IPS-15b (cell line): ENCODE measurements at regions not wholly inside any gene's neighbourhood (a gene's known extent, or its start where the extent isn't known, plus 50 kb on each side); places are given as distances from the start of the nearest gene placed in this dataset.

Experiments
- H3K27me3 ChIP-seq: one replicate; pipeline ENCODE4 v1.6.1; 2013; ENCODE audit warnings: low read length; ENCODE audit not compliant: control insufficient read depth, insufficient read depth
- H3K36me3 ChIP-seq: one replicate; pipeline ENCODE4 v1.6.1; 2013; ENCODE audit warnings: low read length; ENCODE audit not compliant: control insufficient read depth, insufficient read depth
- H3K4me1 ChIP-seq: one replicate; pipeline ENCODE4 v1.6.1; 2013; ENCODE audit warnings: mild to moderate bottlenecking, low read length; ENCODE audit not compliant: control insufficient read depth, insufficient read depth
- H3K4me3 ChIP-seq: one replicate; pipeline ENCODE4 v1.5.1; 2013; ENCODE audit warnings: low read depth, low read length
- H3K9ac ChIP-seq: one replicate; pipeline ENCODE4 v1.6.1; 2013; ENCODE audit warnings: low read depth, mild to moderate bottlenecking, low read length
- H3K9me3 ChIP-seq: one replicate; pipeline ENCODE4 v1.6.1; 2013; ENCODE audit warnings: mild to moderate bottlenecking, low read length; ENCODE audit not compliant: control insufficient read depth, insufficient read depth

DNA sequence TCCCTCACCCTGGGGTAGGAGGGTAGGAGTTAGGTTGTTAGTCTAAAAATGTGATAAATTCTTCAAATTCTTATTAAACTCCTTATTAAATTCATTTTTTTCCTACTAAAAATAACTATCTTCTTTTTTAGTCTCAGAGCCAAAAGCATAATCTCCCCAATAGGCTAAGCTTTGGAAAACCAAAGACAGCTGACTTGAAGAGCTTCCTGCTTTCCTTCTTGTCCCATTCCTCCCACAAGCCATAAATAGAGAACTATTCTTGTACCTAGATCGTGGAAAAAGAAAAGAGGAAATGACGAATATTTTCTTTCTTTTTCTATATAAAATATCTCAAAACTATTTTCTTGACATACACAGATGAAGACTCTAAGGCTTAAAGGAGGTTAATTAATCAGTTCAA lies 486.9 kb downstream of the CDH8 start:
- H3K36me3 ChIP-seq, result no peaks in the 10 kb centered on the region
- H3K9me3 ChIP-seq, result no peaks in the 10 kb centered on the region
- H3K4me1 ChIP-seq, result no peaks in the 10 kb centered on the region
- no peaks in the 10 kb centered on the region for H3K27me3 ChIP-seq
- H3K4me3 ChIP-seq, result no peak overlapping the region
- H3K9ac ChIP-seq, result no peak overlapping the region

DNA sequence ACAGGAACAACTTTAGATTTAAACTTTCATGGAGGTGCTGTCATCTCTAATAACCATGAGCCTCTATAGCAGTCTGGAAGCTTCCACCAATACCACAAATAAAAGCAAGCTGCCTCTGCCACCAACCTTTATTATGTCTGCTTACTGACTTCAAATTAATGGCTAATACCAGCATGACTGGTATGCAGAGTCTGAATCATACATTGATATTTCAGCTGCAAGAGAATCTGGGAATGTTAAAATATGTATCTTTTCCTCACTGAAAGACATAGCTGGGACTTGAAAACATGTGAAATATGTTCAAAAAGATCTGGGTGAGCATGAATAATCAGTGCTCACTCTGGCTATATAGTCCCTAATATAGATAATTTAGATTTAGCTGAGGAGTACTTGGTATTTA lies 488.6 kb downstream of the CDH8 start:
- Histone ChIP-seq H3K9me3 (no peaks in the 10 kb centered on the region), H3K4me3 (no peak overlapping the region), H3K4me1 (no peaks in the 10 kb centered on the region), H3K36me3 (no peaks in the 10 kb centered on the region), H3K27me3 (no peaks in the 10 kb centered on the region), H3K9ac (no peak overlapping the region)

DNA sequence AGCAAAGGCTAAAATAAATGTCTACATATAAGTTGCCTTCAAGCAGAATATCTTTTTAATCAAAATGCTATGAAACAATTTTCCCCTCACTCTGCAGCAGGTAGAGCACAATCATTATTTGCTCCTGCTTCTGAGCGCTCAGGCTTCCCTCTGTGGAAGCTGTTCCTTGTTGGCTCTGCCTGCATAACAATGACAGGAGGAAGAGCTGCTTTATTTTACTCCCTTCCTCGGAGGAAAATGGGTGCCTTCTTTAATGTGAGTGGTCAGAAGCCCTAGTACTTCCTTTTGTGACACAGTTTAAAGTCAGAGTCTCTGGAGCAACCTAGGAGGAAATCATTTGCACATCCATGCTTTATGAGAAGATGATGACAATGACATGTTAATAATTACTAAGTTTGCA lies 492.1 kb downstream of the CDH8 start:
- Histone ChIP-seq H3K4me1 (no peaks in the 10 kb centered on the region), H3K36me3 (no peaks in the 10 kb centered on the region), H3K27me3 (no peaks in the 10 kb centered on the region), H3K4me3 (no peak overlapping the region), H3K9me3 (no peaks in the 10 kb centered on the region), H3K9ac (no peak overlapping the region)

DNA sequence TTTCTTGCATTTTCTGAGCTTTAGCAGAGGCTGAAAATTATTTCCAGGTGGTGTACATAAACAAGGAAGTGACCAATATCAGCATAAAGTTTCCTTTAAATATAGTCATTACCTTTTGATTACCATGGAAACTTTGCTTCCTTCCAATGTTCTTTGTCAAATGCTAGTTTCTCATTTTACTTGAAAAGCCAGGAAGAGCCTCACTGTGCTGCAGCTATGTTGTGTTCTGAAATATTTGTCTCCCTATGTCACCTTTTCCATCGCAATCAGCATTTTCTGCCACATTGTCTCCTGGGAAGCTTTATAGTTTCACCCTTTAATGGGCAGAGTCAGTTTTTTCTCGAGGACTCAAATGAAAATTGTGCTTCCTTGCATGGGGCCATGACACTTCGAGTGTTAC lies 496.0 kb downstream of the CDH8 start:
- H3K9me3 ChIP-seq, result no peaks in the 10 kb centered on the region
- H3K4me3 ChIP-seq, result no peak overlapping the region
- H3K9ac ChIP-seq, result no peak overlapping the region
- H3K4me1 ChIP-seq, result no peaks in the 10 kb centered on the region
- H3K27me3 ChIP-seq, result no peaks in the 10 kb centered on the region
- H3K36me3 ChIP-seq, result no peaks in the 10 kb centered on the region

DNA sequence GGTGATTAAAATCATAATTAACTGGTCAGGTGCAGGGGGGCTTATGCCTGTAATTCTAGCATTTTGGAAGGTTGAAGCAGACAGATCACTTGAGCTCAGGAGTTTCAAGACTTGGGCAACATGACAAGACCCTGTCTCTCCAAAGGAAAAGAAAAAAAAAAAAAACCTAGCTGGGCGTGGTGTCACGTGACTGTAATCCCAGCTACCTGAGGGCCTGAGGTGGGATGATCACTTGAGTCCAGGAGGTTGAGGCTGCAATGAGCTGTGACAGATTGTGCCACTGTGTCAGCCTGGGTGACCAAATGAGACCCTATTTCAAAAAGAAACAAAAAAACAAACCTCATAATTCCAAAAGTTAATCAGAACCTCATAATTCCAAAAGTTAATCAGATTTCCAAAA lies 505.5 kb downstream of the CDH8 start:
- Histone ChIP-seq H3K27me3 (no peaks in the 10 kb centered on the region), H3K9me3 (no peaks in the 10 kb centered on the region), H3K36me3 (no peaks in the 10 kb centered on the region)

DNA sequence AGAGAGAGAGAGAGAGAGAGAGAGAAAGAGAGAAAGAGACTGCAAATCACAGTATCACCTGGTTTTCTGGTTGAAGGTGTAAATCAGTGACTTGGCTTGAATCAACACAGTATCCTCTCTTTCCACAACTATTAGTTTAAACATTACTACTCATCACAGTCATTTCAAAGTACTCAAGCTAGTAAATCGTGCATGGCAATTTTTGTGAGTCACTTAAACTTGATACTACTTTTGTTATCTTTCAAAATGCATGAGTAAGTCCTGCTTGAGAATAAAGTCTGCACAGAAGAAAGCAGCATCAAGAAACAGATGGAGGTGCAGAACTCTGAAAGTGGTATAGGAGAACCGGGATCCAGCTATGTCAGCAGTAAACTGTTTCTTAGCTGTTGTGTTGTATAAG lies 535.4 kb downstream of the CDH8 start:
- H3K9ac ChIP-seq, result no peak overlapping the region
- H3K36me3 ChIP-seq, result no peaks in the 10 kb centered on the region
- H3K27me3 ChIP-seq, result no peaks in the 10 kb centered on the region
- H3K4me1 ChIP-seq, result no peaks in the 10 kb centered on the region
- H3K4me3 ChIP-seq, result no peak overlapping the region
- H3K9me3 ChIP-seq, result no peaks in the 10 kb centered on the region

More for the DNA sequence above, 505.5 kb downstream of the CDH8 start:
- Histone ChIP-seq H3K4me3 (no peak overlapping the region), H3K9ac (no peak overlapping the region), H3K4me1 (no peaks in the 10 kb centered on the region)

DNA sequence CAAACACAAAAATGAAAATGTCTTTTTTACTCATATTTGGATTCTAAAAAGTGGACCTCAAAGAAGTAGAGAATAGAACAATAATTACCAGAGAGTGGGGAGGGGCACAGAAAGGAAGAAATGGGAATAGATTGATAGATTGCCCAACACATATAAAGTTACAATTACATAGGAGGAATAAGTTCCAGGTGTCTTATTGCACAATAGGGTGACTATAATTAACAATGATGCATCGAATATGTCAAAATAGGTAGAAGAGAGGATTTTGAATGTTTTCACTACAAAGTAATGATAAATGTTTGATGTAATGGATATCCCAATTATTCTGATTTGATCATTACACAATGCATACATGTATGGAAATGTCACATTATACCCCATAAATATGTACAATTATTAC lies 556.0 kb downstream of the CDH8 start:
- Histone ChIP-seq H3K9ac (no peak overlapping the region), H3K4me1 (no peaks in the 10 kb centered on the region), H3K4me3 (no peak overlapping the region), H3K9me3 (no peaks in the 10 kb centered on the region), H3K36me3 (no peaks in the 10 kb centered on the region), H3K27me3 (no peaks in the 10 kb centered on the region)

DNA sequence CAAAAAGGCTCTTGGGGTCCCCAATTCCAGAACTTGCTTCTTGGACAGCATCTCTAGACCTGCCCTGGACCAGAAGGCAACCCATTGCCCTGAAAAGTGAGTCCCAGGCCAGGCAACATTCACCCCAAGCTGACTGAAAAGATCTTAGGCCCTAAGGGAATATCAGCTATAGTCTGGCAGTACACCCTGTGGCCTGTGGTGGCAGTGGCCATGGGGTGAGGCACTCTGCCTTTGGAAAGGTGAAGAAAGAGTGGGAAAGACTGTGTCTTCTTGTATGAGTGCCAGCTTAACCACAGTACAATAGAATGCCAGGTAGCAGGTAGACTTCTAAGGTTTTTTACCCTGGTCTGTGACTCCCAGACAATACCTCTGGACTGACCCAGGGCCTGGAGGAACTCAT lies 564.5 kb downstream of the CDH8 start:
- Histone ChIP-seq H3K9me3 (no peaks in the 10 kb centered on the region), H3K4me3 (no peak overlapping the region), H3K36me3 (no peaks in the 10 kb centered on the region), H3K4me1 (no peaks in the 10 kb centered on the region), H3K27me3 (no peaks in the 10 kb centered on the region), H3K9ac (no peak overlapping the region)

DNA sequence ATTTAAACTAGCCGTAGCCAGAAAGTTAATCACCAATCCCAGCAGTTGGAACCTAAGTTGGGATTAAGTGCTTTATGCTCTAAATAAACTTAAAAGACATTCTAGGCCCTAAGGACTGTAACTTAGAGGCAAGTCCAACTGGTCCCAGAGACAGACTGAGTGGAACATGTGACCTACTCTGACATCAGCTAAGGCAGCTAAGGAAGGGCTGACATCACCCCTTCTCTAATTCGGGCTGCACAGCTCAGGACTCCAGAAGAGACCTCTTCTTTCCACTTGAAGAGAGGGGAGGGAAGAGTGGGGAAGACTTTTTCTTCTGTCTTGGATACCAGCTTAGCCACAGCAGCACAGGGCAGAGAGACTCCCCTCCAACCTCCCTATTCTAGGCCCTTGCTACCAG lies 565.2 kb downstream of the CDH8 start:
- Histone ChIP-seq H3K9me3 (no peaks in the 10 kb centered on the region), H3K9ac (no peak overlapping the region), H3K4me3 (no peak overlapping the region), H3K4me1 (no peaks in the 10 kb centered on the region), H3K36me3 (no peaks in the 10 kb centered on the region), H3K27me3 (no peaks in the 10 kb centered on the region)

DNA sequence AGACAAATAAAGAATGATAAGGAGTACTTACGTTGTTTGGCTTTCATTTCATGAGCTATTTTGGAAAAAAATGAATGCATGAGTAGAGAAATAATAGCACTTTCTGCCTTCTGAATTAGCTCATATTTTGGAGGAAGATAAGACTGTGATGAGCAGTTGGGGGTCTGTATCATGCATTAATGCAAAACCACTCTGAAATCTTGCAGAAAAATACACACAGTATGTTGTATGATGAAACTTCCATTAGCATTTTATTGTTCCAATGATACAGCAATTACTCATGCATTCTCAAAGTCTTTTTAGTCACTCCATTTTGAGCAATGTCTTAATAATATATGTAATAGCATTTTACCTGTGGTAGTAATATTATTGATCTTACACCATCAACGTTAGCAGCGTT lies 571.0 kb downstream of the CDH8 start:
- Histone ChIP-seq H3K9ac (no peak overlapping the region), H3K9me3 (no peaks in the 10 kb centered on the region), H3K36me3 (no peaks in the 10 kb centered on the region), H3K4me1 (no peaks in the 10 kb centered on the region), H3K4me3 (no peak overlapping the region), H3K27me3 (no peaks in the 10 kb centered on the region)

DNA sequence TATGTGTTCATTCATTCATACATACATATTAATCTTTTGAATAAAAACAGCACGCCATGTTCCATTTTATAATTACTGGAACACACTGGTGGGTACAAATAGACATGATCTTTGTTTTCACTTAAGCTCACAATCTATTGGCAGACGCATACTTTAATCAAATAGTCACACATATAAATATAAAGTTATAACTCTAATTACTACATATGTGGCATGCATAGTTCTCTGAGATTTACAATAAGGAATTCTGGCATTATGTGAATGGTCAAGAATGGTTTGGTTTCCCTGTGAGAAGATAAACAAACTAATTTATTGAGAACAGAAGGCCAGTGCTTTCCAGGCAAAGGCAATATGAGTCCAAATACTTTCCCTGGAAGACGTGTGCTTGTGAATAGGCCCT lies 576.2 kb downstream of the CDH8 start:
- Histone ChIP-seq H3K4me3 (no peak overlapping the region), H3K27me3 (no peaks in the 10 kb centered on the region), H3K4me1 (no peaks in the 10 kb centered on the region), H3K9me3 (no peaks in the 10 kb centered on the region), H3K36me3 (no peaks in the 10 kb centered on the region), H3K9ac (no peak overlapping the region)

DNA sequence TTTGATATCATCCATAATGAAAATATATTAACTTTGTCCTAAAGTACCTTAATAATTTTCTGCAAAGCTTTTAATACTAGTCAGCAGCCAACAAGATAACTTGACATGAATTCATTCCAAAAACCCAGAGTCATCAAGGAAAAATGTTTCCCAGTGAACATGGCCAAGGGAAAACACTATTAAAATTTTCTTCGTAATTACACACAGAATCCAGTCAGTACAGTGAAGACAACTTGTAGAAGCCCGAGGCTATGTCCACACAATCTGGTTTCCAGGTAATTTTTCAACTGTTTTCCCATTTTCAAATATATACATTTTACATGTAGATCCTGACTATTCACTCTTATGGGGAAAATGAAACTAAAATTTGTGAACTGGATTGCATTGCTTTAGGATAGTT lies 600.9 kb downstream of the CDH8 start:
- Histone ChIP-seq H3K9me3 (no peaks in the 10 kb centered on the region), H3K36me3 (no peaks in the 10 kb centered on the region), H3K9ac (no peak overlapping the region), H3K27me3 (no peaks in the 10 kb centered on the region), H3K4me1 (no peaks in the 10 kb centered on the region), H3K4me3 (no peak overlapping the region)

DNA sequence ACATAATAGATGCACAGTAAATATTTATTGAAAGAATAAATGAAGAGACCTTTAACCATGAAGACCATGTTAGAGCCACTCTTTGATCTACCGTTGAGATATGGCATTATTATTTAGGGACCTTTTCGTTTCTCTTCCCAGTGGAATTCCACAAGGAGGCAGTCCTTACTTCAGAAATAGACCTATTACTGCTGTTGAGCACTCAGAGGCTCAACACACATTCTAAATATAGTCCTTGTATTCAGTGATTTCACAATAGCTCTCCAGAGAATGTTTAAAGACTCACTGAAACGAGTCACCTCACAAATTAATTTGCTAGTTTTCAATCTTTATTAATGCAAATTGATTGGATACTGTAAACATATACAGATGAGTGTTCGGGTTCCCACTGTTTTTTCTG lies 603.8 kb downstream of the CDH8 start:
- H3K27me3 ChIP-seq, result no peaks in the 10 kb centered on the region
- H3K36me3 ChIP-seq, result no peaks in the 10 kb centered on the region
- no peaks in the 10 kb centered on the region for H3K4me1 ChIP-seq
- H3K4me3 ChIP-seq, result no peak overlapping the region
- no peaks in the 10 kb centered on the region for H3K9me3 ChIP-seq
- H3K9ac ChIP-seq, result no peak overlapping the region
